SK-N-MC (cell line): ENCODE measurements at regions not wholly inside any gene's neighbourhood (a gene's known extent, or its start where the extent isn't known, plus 50 kb on each side); places are given as distances from the start of the nearest gene placed in this dataset.

Source experiments
- EZH2 ChIP-seq: fragments of 200-600 bp; sonication (generic); IDR thresholded peaks from one replicate; pipeline ENCODE4 v1.6.1; 2017; ENCODE audit warnings: antibody characterized with exemption
- POLR2AphosphoS5 ChIP-seq: IDR thresholded peaks from 2 replicates; pipeline ENCODE4 v1.6.1; 2012; ENCODE audit warnings: mild to moderate bottlenecking, low read depth, low read length, borderline replicate concordance

- TF ChIP-seq POLR2AphosphoS5 (no peak), EZH2 (no peak)
These were observed 142.8 kb downstream of the LPIN1 start for GRCh38 chr2:11889101-11889850.
